Activated CD4-positive, alpha-beta memory T cell treated with anti-CD3 and anti-CD28 coated beads for 36 hours (primary cell): ENCODE measurements at regions not wholly inside any gene's neighbourhood (a gene's known extent, or its start where the extent isn't known, plus 50 kb on each side); places are given as distances from the start of the nearest gene placed in this dataset.
"Not testable (repeated sequence)": the region's sequence is repeated elsewhere in the genome, so short reads cannot be mapped to it uniquely, and the experiment has no call there.

Experiments
- CTCF ChIA-PET: fragments of 350-600 bp; sonication (Branson Sonifier 250); formaldehyde crosslinking; loops from one replicate; lab custom pipeline; 2021; ENCODE audit warnings: antibody characterized with exemption, inconsistent platforms; lab: Charles Lee
- POLR2A ChIA-PET: fragments of 350-600 bp; sonication (Branson Sonifier 250); formaldehyde crosslinking; loops from one replicate; lab custom pipeline; 2021; ENCODE audit warnings: antibody characterized with exemption; lab: Charles Lee
- DNase-seq: peaks from one replicate; pipeline ENCODE4 v3.0.0-alpha.2; 2020
- H3K27ac Mint-ChIP-seq: one replicate; pipeline ENCODE4 v1.8.0; 2021; ENCODE audit warnings: mixed read lengths
- H3K27me3 Mint-ChIP-seq: one replicate; pipeline ENCODE4 v1.8.0; 2021; ENCODE audit warnings: mixed read lengths
- H3K36me3 Mint-ChIP-seq: one replicate; pipeline ENCODE4 v1.8.0; 2021; ENCODE audit warnings: mixed read lengths
- H3K4me1 Mint-ChIP-seq: one replicate; pipeline ENCODE4 v1.8.0; 2021; ENCODE audit warnings: low read depth, mixed read lengths
- H3K4me3 Mint-ChIP-seq: one replicate; pipeline ENCODE4 v1.8.0; 2021; ENCODE audit warnings: mild to moderate bottlenecking, mixed read lengths
- H3K9me3 Mint-ChIP-seq: one replicate; pipeline ENCODE4 v1.8.0; 2021; ENCODE audit warnings: mixed read lengths
- intact Hi-C: fragments of 100-400 bp; cut with micrococcal nuclease; formaldehyde crosslinking; loops from one replicate; pipeline ENCODE4 v1.15.1; 2023

GRCh38 chr4:112023402-112023950 is 121.8 kb upstream of the FAM241A start:
- H3K27me3 Mint-ChIP-seq = peaks cover 5% of the 10 kb centered on the region
- H3K36me3 Mint-ChIP-seq = no peaks in the 10 kb centered on the region
- POLR2A ChIA-PET = no interaction called here
- no peak overlapping the region for H3K4me3 Mint-ChIP-seq
- intact Hi-C loops = no loop called here
- H3K9me3 Mint-ChIP-seq = no peaks in the 10 kb centered on the region
- H3K4me1 Mint-ChIP-seq = no peaks in the 10 kb centered on the region
- no peak overlapping the region for H3K27ac Mint-ChIP-seq
- CTCF ChIA-PET = no interaction called here
- DNase-seq = no peak

- ChIA-PET POLR2A (no interaction called here), CTCF (no interaction called here)
- no peaks in the 10 kb centered on the region for H3K9me3 Mint-ChIP-seq
- H3K27me3 Mint-ChIP-seq = peaks cover 5% of the 10 kb centered on the region
- no peak overlapping the region for H3K27ac Mint-ChIP-seq
- no peaks in the 10 kb centered on the region for H3K36me3 Mint-ChIP-seq
- no peaks in the 10 kb centered on the region for H3K4me1 Mint-ChIP-seq
- no peak for DNase-seq
- no peak overlapping the region for H3K4me3 Mint-ChIP-seq
- intact Hi-C loops = no loop called here
Observed at GRCh38 chr4:112026058-112026457, 119.2 kb upstream of the FAM241A start.

DNA sequence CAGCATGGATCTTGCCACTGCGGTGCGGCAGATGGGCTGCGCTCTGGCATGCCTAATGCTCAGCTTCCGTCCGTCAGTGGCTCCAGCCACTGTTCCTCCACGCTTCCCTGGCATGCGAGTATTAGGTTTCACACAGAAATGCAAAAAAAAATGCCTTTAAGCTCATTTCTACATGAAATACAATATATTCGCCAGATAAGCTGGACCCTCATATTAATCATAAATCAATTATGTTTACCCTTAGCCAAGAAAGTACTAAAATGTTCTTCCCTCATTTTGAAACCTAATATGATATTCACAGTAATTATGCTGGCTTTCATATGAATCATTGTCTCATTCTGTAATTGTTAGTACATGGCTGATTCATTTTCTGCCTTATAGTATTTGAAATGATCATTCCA is 115.5 kb upstream of the FAM241A start:
- no peak for DNase-seq
- no peaks in the 10 kb centered on the region for H3K4me1 Mint-ChIP-seq
- H3K36me3 Mint-ChIP-seq = no peaks in the 10 kb centered on the region
- intact Hi-C loops = no loop called here
- ChIA-PET CTCF (no interaction called here), POLR2A (no interaction called here)
- peaks cover 11% of the 10 kb centered on the region for H3K27me3 Mint-ChIP-seq
- H3K9me3 Mint-ChIP-seq = no peaks in the 10 kb centered on the region
- H3K27ac Mint-ChIP-seq = no peak overlapping the region
- no peak overlapping the region for H3K4me3 Mint-ChIP-seq

DNA sequence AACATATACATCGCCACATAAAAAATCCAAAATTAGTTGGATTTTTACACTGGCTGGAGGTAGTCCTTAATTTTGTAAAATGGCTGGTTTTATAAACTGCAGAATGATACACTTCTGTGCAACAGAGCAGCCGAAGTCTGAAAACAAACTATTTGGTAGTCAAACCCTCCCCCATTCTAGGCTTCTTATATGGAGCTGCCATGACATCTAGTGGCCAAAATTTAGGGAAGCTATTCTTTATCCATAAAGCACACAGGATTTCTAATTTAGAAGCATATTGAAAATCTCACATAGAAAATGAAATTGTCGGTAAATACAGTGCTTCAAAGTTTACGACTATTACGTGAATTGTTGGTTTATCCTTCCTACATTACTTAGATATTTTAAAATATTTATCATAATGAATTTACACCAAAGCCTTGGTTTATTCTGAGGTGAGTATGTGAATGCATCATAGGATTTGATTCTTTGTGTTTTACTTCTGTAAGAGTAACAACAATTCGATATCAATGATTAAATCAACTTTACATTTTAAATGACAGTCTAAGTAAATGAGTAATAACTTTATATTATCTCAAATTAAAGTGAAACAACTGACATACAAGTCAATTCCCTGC is 113.4 kb upstream of the FAM241A start:
- intact Hi-C loops = no loop called here
- CTCF ChIA-PET = interaction anchor here (0.9 to 1.3 kb wide), 3 partner anchors 9 to 481 kb away, joined by 3 to 4 read pairs (median 4); no protein-coding TSS in a partner anchor
- Mint-ChIP-seq H3K4me3 (no peak overlapping the region), H3K9me3 (no peaks in the 10 kb centered on the region), H3K27ac (no peak overlapping the region), H3K4me1 (no peaks in the 10 kb centered on the region), H3K27me3 (peaks cover 8% of the 10 kb centered on the region), H3K36me3 (no peaks in the 10 kb centered on the region)
- POLR2A ChIA-PET = no interaction called here
- DNase-seq = no peak

DNA sequence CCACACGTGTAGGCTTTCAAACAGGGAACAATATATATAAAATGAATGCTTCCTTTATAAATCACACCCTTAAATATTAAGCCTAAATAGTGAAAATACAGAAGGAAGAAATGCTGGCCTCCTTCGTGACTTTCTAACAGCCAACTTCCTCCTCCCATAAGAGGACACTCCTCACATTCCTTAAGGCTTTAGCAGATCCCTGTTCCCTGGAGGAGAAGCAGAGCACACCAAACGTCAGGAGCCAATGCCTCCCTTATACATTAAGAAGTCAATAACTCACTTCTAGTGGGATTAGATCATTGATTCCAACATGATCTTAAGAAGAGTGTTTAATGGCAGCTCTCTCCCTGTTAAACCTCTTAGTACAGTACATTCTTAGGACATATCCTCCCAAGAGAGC is 108.4 kb upstream of the FAM241A start:
- Mint-ChIP-seq H3K4me1 (no peaks in the 10 kb centered on the region), H3K4me3 (no peak overlapping the region), H3K36me3 (no peaks in the 10 kb centered on the region), H3K27me3 (peaks cover 6% of the 10 kb centered on the region), H3K9me3 (no peaks in the 10 kb centered on the region), H3K27ac (no peak overlapping the region)
- POLR2A ChIA-PET = no interaction called here
- intact Hi-C loops = no loop called here
- CTCF ChIA-PET = no interaction called here
- DNase-seq = no peak

GRCh38 chr4:112038861-112039260 is 106.4 kb upstream of the FAM241A start:
- H3K27me3 Mint-ChIP-seq = peaks cover 4% of the 10 kb centered on the region
- no peak overlapping the region for H3K27ac Mint-ChIP-seq
- CTCF ChIA-PET = no interaction called here
- H3K4me1 Mint-ChIP-seq = no peaks in the 10 kb centered on the region
- no peak for DNase-seq
- H3K4me3 Mint-ChIP-seq = no peak overlapping the region
- no peaks in the 10 kb centered on the region for H3K36me3 Mint-ChIP-seq
- POLR2A ChIA-PET = no interaction called here
- H3K9me3 Mint-ChIP-seq = no peaks in the 10 kb centered on the region
- intact Hi-C loops = no loop called here

GRCh38 chr4:112049119-112049518 is 96.1 kb upstream of the FAM241A start:
- H3K4me3 Mint-ChIP-seq, H3K9me3 Mint-ChIP-seq, CTCF ChIA-PET, POLR2A ChIA-PET, intact Hi-C loops, H3K27ac Mint-ChIP-seq, H3K27me3 Mint-ChIP-seq, H3K4me1 Mint-ChIP-seq, DNase-seq, H3K36me3 Mint-ChIP-seq: not testable (repeated sequence)

DNA sequence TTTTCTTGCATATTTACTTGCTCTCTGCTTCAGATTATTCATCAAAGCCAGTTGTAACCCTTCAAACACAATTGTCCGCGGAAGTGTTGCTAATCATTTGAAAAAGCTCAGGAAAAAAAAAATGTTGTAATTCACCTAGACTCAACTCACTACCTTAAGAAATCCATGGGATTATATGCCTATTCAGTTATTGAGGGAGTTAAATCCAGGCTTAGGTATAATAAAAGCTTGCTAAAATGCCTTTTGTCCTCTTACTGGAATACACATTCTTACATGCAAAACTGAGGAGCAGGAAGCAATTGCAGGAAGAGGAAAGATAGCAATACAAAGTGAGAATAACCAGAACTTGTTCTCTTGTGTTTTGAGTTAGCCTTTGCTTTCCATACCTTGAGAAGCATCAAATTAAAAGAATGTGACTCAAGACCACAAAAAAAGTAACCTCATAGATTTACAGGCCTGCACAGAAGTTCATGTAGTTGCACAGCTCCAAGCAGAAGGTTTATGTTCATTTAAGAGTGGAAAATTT is 91.4 kb upstream of the FAM241A start:
- H3K36me3 Mint-ChIP-seq = no peaks in the 10 kb centered on the region
- no peaks in the 10 kb centered on the region for H3K9me3 Mint-ChIP-seq
- intact Hi-C loops = no loop called here
- DNase-seq = no peak
- ChIA-PET POLR2A (no interaction called here), CTCF (no interaction called here)
- no peak overlapping the region for H3K27ac Mint-ChIP-seq
- H3K4me3 Mint-ChIP-seq = no peak overlapping the region
- no peaks in the 10 kb centered on the region for H3K4me1 Mint-ChIP-seq
- H3K27me3 Mint-ChIP-seq = no peaks in the 10 kb centered on the region

- no peaks in the 10 kb centered on the region for H3K9me3 Mint-ChIP-seq
- no peak for DNase-seq
- H3K4me3 Mint-ChIP-seq = no peak overlapping the region
- no peaks in the 10 kb centered on the region for H3K4me1 Mint-ChIP-seq
- ChIA-PET POLR2A (no interaction called here), CTCF (interaction anchor here (0.7 kb wide), 1 partner anchor 44 kb away, joined by 3 read pairs; no protein-coding TSS in a partner anchor)
- H3K36me3 Mint-ChIP-seq = no peaks in the 10 kb centered on the region
- intact Hi-C loops = no loop called here
- H3K27ac Mint-ChIP-seq = no peak overlapping the region
- H3K27me3 Mint-ChIP-seq = peaks cover 2% of the 10 kb centered on the region
Observed at GRCh38 chr4:112055100-112055499, 90.2 kb upstream of the FAM241A start.

- no peak overlapping the region for H3K27ac Mint-ChIP-seq
- ChIA-PET CTCF (no interaction called here), POLR2A (no interaction called here)
- DNase-seq = no peak
- H3K27me3 Mint-ChIP-seq = peaks cover 7% of the 10 kb centered on the region
- H3K4me3 Mint-ChIP-seq = no peak overlapping the region
- no peaks in the 10 kb centered on the region for H3K36me3 Mint-ChIP-seq
- H3K9me3 Mint-ChIP-seq = no peaks in the 10 kb centered on the region
- H3K4me1 Mint-ChIP-seq = no peaks in the 10 kb centered on the region
- intact Hi-C loops = no loop called here
Observed at GRCh38 chr4:112057470-112057869, 87.8 kb upstream of the FAM241A start.

- Mint-ChIP-seq H3K4me1 (no peaks in the 10 kb centered on the region), H3K4me3 (no peak overlapping the region), H3K36me3 (no peaks in the 10 kb centered on the region), H3K27ac (no peak overlapping the region), H3K27me3 (peaks cover 7% of the 10 kb centered on the region), H3K9me3 (no peaks in the 10 kb centered on the region)
- POLR2A ChIA-PET = no interaction called here
- CTCF ChIA-PET = no interaction called here
- DNase-seq = no peak
- intact Hi-C loops = no loop called here
Observed at GRCh38 chr4:112058433-112058832, 86.8 kb upstream of the FAM241A start.

DNA sequence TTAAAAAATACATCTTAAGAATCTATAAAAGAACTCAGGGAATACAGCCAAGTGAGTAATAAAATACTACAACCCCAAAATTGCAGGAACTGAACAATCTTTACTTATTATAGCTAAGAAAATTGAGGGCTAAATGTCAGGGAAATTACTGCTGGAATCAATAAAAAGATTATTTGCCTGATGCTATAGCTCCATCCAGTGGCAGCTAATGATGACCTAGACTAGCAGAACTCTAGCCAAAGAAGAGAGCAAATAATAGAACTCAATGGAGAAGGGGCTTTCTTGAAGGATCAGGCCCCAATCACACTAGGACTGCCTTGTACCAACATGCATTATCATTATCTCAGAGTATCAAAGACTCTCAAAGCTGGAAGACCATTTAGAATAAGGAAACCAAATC is 85.0 kb upstream of the FAM241A start:
- Mint-ChIP-seq H3K9me3 (no peaks in the 10 kb centered on the region), H3K27ac (no peak overlapping the region), H3K36me3 (no peaks in the 10 kb centered on the region), H3K27me3 (peaks cover 7% of the 10 kb centered on the region), H3K4me3 (no peak overlapping the region), H3K4me1 (no peaks in the 10 kb centered on the region)
- ChIA-PET POLR2A (no interaction called here), CTCF (no interaction called here)
- intact Hi-C loops = no loop called here
- DNase-seq = no peak

GRCh38 chr4:112061207-112061817 is 83.9 kb upstream of the FAM241A start:
- POLR2A ChIA-PET = no interaction called here
- DNase-seq = no peak
- Mint-ChIP-seq H3K9me3 (no peaks in the 10 kb centered on the region), H3K27me3 (peaks cover 10% of the 10 kb centered on the region), H3K4me3 (no peak overlapping the region), H3K36me3 (no peaks in the 10 kb centered on the region), H3K27ac (no peak overlapping the region), H3K4me1 (no peaks in the 10 kb centered on the region)
- CTCF ChIA-PET = no interaction called here
- intact Hi-C loops = no loop called here
